NCI-H2081 (cell line): ENCODE measurements at regions not wholly inside any gene's neighbourhood (a gene's known extent, or its start where the extent isn't known, plus 50 kb on each side); places are given as distances from the start of the nearest gene placed in this dataset.

Experiments used
- DNase-seq, 2 experiments: peaks; one replicate each; lab custom pipeline; 2025; lab: John Stamatoyannopoulos, UW

GRCh38 chr20:60581606-60582115, 623.4 kb downstream of the CDH26 start:
- no peak for DNase-seq

GRCh38 chr20:60583741-60584140, 625.5 kb downstream of the CDH26 start:
- no peak for DNase-seq

- DNase-seq, result no peak
Measured at GRCh38 chr20:60584221-60584620, 626.0 kb downstream of the CDH26 start.

- no peak for DNase-seq
Measured at GRCh38 chr20:60585651-60586050, 627.4 kb downstream of the CDH26 start.

GRCh38 chr20:60586269-60587050, 628.2 kb downstream of the CDH26 start:
- peak; percentile 56 to 82 for DNase-seq

- DNase-seq, result no peak
Measured at GRCh38 chr20:60587986-60588385, 629.8 kb downstream of the CDH26 start.

GRCh38 chr20:60589623-60590022, 631.4 kb downstream of the CDH26 start:
- no peak for DNase-seq

GRCh38 chr20:60591172-60591799, 633.1 kb downstream of the CDH26 start:
- DNase-seq, result peak in 1 of 2 experiments; percentile 36

GRCh38 chr20:60598528-60598927, 640.3 kb downstream of the CDH26 start:
- no peak for DNase-seq

- DNase-seq, result no peak
Measured at GRCh38 chr20:60599381-60599780, 641.2 kb downstream of the CDH26 start.

- no peak for DNase-seq
Measured at GRCh38 chr20:60600036-60600435, 641.8 kb downstream of the CDH26 start.

- DNase-seq, result no peak
Measured at GRCh38 chr20:60624066-60624465, 628.0 kb upstream of the CDH4 start.

GRCh38 chr20:60627751-60628565, 624.1 kb upstream of the CDH4 start:
- no peak for DNase-seq

- no peak for DNase-seq
Measured at GRCh38 chr20:60628749-60629148, 623.3 kb upstream of the CDH4 start.

- no peak for DNase-seq
Measured at GRCh38 chr20:60629206-60629605, 622.9 kb upstream of the CDH4 start.

GRCh38 chr20:60630609-60631008, 621.5 kb upstream of the CDH4 start:
- peak; percentile 37 to 89 for DNase-seq

- no peak for DNase-seq
Measured at GRCh38 chr20:60631585-60632287, 620.3 kb upstream of the CDH4 start.

- no peak for DNase-seq
Measured at GRCh38 chr20:60632391-60633262, 619.4 kb upstream of the CDH4 start.

- no peak for DNase-seq
Measured at GRCh38 chr20:60634491-60635172, 617.4 kb upstream of the CDH4 start.

- DNase-seq, result no peak
Measured at GRCh38 chr20:60636417-60636816, 615.6 kb upstream of the CDH4 start.
